ENCODE measurements at regions not wholly inside any gene's neighbourhood (a gene's known extent, or its start where the extent isn't known, plus 50 kb on each side); places are given as distances from the start of the nearest gene placed in this dataset.

DNA sequence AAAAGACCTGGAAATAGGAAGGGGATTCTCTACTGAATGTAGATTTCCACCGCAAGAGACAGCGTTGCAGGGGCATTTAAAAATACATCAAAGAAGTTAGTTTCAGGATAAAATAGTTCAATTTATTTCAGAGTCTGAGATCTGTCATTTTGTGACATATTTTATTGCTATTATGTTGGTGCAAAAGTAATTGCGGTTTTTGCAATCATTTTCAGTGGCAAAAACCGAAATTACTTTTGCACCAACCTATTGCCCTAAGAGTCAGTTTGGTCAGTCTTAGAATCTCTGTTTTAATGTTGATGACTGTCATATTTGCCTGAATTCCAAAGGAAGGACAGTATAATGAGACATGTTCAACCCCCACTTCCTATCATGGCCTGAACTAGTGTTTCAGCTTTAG is 219.5 kb upstream of the CDH10 start:
- DNase-seq (ENCODE audit: low read depth in 4 of 4, low spot score in 3 of 4) = no peak

DNA sequence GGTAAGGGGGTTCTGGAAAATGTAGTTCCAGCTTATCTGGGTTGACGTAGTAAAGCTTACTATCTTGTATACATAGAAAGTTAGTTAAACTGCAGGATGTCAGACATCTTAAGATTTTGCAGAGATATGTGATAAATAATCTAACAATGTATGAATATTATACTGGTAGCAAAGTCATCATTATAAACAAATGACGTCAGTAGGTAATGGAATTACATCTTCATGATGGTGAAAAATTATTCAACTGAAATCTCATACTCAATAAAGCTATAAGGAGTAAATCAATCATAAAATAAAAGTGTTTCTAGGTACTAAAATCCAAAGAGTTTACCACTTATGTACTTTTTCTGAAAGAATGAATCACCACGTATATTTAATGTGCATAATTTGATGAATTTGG is 217.3 kb upstream of the CDH10 start:
- DNase-seq (ENCODE audit: low read depth in 4 of 4, low spot score in 3 of 4) = no peak

- DNase-seq (ENCODE audit: low read depth in 4 of 4, low spot score in 3 of 4) = no peak
Observed at GRCh38 chr5:24855485-24855884, 210.7 kb upstream of the CDH10 start.

- DNase-seq (ENCODE audit: low read depth in 4 of 4, low spot score in 3 of 4) = no peak
Observed at GRCh38 chr5:24854850-24855249, 210.1 kb upstream of the CDH10 start.

DNA sequence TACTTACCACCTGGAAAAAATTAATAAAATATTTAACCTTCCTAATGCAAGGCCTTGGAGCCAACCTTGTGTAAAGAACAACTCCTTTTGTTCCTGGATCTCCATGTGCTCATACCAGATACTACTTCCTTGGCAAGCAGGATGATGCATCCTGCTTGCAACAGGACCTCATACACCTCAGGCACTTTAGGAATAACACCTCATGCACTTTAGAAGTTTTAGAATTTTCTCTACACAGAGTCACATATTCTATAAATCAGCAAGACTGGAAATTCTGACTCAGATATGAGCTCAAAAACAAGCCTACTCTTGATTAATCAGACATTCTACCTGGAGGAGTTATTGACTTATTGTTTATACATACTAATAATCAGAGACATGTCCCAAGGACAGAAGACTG is 209.6 kb upstream of the CDH10 start:
- DNase-seq (ENCODE audit: low read depth in 4 of 4, low spot score in 3 of 4) = no peak

DNA sequence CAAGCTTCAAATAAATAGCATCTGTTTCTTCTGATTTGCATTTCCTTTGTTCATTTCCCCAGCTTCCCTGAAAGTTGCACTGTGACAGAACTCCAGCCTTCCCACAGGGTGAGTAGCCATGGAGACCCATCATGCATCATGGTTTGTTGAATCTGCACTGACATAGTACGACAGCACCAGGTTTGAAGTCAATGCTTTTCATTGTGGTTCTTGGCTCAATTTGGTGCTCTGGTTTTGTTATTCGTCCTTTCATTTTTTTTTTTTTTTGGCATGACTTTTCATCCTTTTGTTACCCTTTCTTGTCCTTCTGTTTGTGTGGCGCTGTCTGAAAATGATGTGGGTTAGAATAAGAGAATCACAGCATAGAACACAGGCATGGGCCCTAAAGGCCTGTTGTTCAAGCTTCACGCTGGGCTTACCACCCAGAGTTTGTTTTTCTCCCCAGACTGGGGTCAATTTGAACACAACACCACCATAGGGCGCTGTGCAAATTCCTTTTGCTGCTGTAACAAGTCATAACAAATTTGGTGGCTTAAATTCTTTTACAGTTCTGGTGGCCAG is 206.2 kb upstream of the CDH10 start:
- DNase-seq (ENCODE audit: low read depth in 4 of 4, low spot score in 3 of 4) = no peak

GRCh38 chr5:24849210-24849609 is 204.4 kb upstream of the CDH10 start:
- no peak for DNase-seq (ENCODE audit: low read depth in 4 of 4, low spot score in 3 of 4)

GRCh38 chr5:24831989-24832388 is 187.2 kb upstream of the CDH10 start:
- DNase-seq (ENCODE audit: low read depth in 4 of 4, low spot score in 3 of 4) = no peak

GRCh38 chr5:24823625-24824024 is 178.8 kb upstream of the CDH10 start:
- no peak for DNase-seq (ENCODE audit: low read depth in 4 of 4, low spot score in 3 of 4)

DNA sequence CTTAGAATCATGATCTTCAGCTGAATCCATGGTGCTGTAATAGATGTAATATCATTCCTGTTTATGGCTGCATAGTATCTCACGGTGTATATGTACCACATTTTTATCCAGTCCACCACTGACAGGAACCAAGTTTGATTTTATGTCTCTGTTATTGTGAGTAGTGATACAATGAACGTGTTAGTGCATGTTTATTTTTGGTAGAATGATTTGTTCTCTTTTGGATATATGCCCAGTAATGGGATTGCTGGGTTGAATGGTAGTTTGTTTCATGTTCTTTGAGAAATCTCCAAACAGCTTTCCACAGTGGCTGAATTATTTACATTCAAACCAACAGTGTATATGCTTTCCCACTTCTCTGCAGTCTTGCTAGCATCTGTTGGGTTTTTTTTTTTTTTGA is 175.1 kb upstream of the CDH10 start:
- no peak for DNase-seq (ENCODE audit: low read depth in 4 of 4, low spot score in 3 of 4)

DNA sequence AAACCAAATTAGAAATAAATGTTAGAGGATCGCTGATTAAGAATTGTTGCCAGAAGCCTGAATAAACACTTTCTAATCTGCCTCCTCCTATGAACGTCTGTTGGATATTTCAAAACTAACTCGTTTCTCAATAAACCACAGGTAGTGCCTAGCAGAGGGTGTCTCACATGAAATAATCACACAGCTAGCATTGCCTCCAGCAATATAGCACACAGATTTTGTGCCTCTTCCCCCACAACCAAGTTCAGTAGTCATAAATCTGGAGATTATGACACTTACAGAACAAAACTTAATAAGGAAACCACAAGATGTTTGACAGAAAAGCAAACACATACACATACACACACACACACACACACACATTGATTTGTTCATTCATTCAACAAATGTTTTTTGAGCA is 173.2 kb upstream of the CDH10 start:
- DNase-seq (ENCODE audit: low read depth in 4 of 4, low spot score in 3 of 4) = no peak

DNA sequence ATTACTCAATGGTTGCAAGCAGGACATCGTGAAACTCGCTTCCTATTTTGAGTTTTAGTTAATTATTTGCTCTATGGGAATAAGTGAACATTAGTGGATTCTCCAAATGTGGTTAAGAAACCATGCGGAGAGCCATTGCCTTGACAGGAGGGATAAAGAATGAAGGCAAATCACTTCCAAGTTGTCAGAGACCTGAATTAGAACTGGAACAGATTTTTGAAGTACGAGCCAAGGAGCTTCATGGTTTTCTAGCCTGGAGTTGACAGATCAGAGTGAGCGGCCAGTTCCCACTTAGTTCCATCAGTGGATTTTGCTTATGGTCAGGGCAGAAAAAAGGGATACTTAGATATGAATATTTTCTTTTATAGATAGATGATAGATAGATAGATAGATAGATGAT is 171.4 kb upstream of the CDH10 start:
- no peak for DNase-seq (ENCODE audit: low read depth in 4 of 4, low spot score in 3 of 4)

DNA sequence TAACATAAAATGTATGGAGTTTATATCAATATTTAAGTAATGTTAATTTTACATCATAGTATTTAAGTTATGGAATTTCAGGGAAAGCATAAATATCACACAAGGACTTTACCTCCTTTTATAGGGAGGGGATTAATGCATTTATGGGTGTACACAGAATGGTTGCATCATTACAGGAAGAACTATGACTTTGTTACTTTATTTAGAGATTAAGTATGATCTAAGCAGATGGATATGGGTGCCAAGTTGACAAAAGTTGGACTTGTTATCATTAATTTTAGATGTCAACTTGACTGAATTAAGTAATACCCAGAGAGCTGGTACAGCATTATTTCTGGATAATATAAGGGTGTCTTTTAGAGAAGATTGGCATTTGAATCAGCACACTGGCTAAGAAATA is 160.5 kb upstream of the CDH10 start:
- DNase-seq (ENCODE audit: low read depth in 4 of 4, low spot score in 3 of 4) = no peak

DNA sequence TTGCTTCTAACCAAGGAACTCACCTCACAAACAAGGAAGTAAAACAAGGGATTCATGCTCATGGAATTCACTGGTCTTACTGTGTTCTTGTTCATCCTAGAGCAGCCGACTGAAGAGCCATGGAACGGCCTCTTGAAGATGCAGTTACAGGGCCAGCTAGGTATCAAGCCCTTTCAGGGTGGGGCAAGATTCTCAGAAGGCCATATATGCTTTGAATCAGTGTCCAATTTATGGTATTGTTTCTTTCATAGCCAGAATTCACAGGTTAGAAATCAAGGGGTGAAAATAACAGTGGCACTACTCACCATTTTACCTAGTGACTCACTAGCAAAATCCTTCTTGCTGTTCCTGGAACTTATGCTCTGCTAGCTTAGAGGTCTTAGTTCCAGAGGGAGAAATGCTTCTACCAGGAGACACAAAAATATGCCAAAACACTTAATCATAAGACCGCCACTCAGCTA is 159.5 kb upstream of the CDH10 start:
- no peak for DNase-seq (ENCODE audit: low read depth in 4 of 4, low spot score in 3 of 4)

GRCh38 chr5:24791326-24791725 is 146.5 kb upstream of the CDH10 start:
- no peak for DNase-seq (ENCODE audit: low read depth in 4 of 4, low spot score in 3 of 4)

GRCh38 chr5:24789611-24790351 is 145.0 kb upstream of the CDH10 start:
- no peak for DNase-seq (ENCODE audit: low read depth in 4 of 4, low spot score in 3 of 4)

DNA sequence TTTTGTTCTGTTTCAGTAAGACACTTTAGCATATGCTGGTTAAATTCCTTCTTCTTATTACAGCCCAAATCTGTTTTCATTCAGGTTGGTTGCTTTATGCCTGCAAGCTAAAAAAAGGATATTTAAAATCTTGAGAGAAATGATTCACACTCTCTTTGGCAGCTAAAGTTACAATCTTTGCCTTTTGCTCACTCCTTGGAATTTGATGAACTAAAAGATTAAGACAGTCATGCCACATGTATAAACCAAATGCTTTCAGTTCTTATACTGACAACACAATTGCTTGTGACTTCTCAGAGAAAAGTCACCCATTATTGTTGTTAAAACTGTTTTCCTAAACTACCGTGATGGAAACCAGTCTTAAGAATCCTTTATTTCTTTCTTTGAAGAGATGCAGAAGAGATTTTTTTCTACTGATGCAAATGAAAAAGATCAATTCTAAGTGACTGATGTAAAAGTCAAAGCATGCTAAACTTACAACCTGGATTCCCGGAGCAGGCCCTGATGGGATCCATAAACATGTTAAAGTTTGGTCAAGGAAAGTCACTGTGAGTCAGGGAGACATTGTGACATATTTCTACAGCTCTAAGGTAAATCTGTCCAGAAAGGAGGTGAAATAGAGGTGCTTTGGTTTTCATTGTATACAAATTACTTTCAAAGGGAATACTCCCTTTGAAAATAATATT is 144.2 kb upstream of the CDH10 start:
- no peak for DNase-seq (ENCODE audit: low read depth in 4 of 4, low spot score in 3 of 4)

DNA sequence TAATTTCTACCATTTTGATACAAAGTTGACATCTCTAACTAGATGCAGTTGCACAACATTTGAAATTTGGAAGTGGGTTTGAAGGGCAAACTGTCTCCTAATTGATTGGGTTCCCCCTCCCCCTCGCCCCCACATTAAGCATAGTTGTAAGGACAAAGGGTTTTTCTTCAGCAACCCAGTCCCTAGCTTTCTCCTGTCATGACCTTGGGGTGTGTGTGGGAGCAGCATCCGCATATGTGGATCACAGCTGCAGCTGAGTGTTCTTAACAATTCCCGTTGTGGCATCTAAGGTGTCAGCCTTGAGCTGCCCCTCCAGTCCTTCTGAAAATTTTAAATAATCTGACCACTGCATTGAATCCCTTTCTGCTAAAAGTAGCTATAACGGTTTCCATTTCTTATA is 141.3 kb upstream of the CDH10 start:
- DNase-seq (ENCODE audit: low read depth in 4 of 4, low spot score in 3 of 4) = no peak

- no peak for DNase-seq (ENCODE audit: low read depth in 4 of 4, low spot score in 3 of 4)
Observed at GRCh38 chr5:24783596-24783995, 138.8 kb upstream of the CDH10 start.

DNA sequence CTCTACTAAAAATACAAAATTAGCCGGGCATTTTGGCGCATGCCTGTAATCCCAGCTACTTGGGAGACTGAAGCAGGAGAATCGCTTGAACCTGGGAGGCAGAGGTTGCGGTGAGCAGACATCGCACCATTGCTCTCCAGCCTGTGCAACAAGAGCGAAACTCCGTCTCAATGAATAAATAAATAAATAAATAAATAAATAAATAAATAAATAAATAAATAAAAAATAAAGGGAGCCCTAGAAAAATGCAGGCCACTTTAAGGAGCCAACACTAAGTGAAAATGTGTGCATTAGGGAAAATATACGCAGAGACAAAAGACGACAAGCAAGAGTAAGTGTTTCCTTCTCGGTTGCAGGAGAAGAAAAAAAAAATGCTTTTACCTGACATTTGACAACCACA is 132.6 kb upstream of the CDH10 start:
- no peak for DNase-seq (ENCODE audit: low read depth in 4 of 4, low spot score in 3 of 4)

DNA sequence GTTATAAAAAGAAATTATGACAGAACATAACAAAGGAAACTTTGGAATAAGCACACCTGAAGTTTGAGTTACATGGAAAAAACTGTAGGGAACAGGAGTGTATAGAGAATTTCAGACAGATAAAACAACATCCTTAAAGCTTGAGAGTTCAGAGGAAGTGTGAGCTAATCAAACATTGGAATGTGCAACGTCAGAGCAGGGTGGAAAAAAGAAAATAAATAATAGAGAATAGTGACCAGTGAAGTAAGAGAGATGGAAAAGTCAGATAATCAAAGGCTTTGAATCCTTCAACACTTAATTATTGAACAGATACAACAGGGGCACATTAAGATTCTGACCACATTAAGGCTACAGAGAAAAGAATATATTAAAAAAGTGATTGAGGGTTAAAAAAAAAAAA is 128.5 kb upstream of the CDH10 start:
- no peak for DNase-seq (ENCODE audit: low read depth in 4 of 4, low spot score in 3 of 4)

- no peak for DNase-seq (ENCODE audit: low read depth in 4 of 4, low spot score in 3 of 4)
Observed at GRCh38 chr5:24767086-24767485, 122.3 kb upstream of the CDH10 start.

All from left renal pelvis (tissue), 4 donors.